SK-N-SH (cell line): ENCODE measurements at regions not wholly inside any gene's neighbourhood (a gene's known extent, or its start where the extent isn't known, plus 50 kb on each side); places are given as distances from the start of the nearest gene placed in this dataset.

ENCODE experiments used
- CTCF ChIA-PET: fragments of 300-600, 350-600 bp; formaldehyde crosslinking; extraction: SDS; loops from one replicate; lab custom pipeline; 2021; lab: Yijun Ruan, JAX
- POLR2A ChIA-PET: fragments of 350-600 bp; sonication (Branson Sonifier 250); formaldehyde crosslinking; extraction: SDS; loops from one replicate; lab custom pipeline; 2020; ENCODE audit warnings: antibody characterized with exemption, inconsistent platforms; lab: Yijun Ruan, JAX
- DNase-seq: peaks from one replicate; pipeline ENCODE4 v3.0.0; 2012
- H2AFZ ChIP-seq: fragments of 200-600 bp; sonication (generic); 2 replicates; pipeline ENCODE4 v1.8.1; 2016; ENCODE audit warnings: antibody characterized with exemption, mild to moderate bottlenecking, low read depth
- H3F3A ChIP-seq: fragments of 200-600 bp; sonication (generic); replicated peaks from 2 replicates; pipeline ENCODE3; 2016; ENCODE audit warnings: antibody characterized with exemption, mild to moderate bottlenecking; ENCODE audit not compliant: insufficient read depth
- H3K27ac ChIP-seq, 2 experiments: fragments of 200-500 bp in 1 of 2; fragments of 200-600 bp in 1 of 2; sonication (Bioruptor generic) in 1 of 2; sonication (generic), shearing (Covaris generic) in 1 of 2; 2 replicates each; pipeline versions ENCODE4 v1.5.1 to v1.6.1; 2014 to 2016; ENCODE audit warnings: low read depth in 2 of 2, inconsistent platforms in 1 of 2, low read length in 1 of 2, mild to moderate bottlenecking in 1 of 2, mixed read lengths in 1 of 2
- H3K27me3 ChIP-seq: fragments of 200-600 bp; sonication (generic), shearing (Covaris generic); 2 replicates; pipeline ENCODE4 v1.6.1; 2016; ENCODE audit warnings: mixed run types; ENCODE audit not compliant: insufficient read depth
- H3K36me3 ChIP-seq, 2 experiments: fragments of 200-500 bp in 1 of 2; fragments of 200-600 bp in 1 of 2; sonication (Bioruptor generic) in 1 of 2; sonication (generic) in 1 of 2; replicated peaks in 1 of 2; 2 replicates each; pipeline versions ENCODE3 to v1.5.1; 2014 to 2016; ENCODE audit warnings: low read length in 1 of 2, mild to moderate bottlenecking in 1 of 2; ENCODE audit not compliant: insufficient read depth in 2 of 2, control insufficient read depth in 1 of 2
- H3K4me1 ChIP-seq, 2 experiments: fragments of 200-500 bp in 1 of 2; fragments of 200-600 bp in 1 of 2; sonication (Bioruptor generic) in 1 of 2; sonication (generic), shearing (Covaris generic) in 1 of 2; 2 replicates each; pipeline versions ENCODE4 v1.5.1 to v1.6.1; 2014 to 2016; ENCODE audit warnings: low read depth in 1 of 2, low read length in 1 of 2, mixed run types in 1 of 2; ENCODE audit not compliant: insufficient read depth in 2 of 2, control insufficient read depth in 1 of 2
- H3K4me2 ChIP-seq: fragments of 200-600 bp; sonication (generic), shearing (Covaris generic); 2 replicates; pipeline ENCODE4 v1.6.1; 2017; ENCODE audit warnings: mixed run types
- H3K4me3 ChIP-seq, 2 experiments: fragments of 200-500 bp in 1 of 2; fragments of 200-600 bp in 1 of 2; sonication (Bioruptor generic) in 1 of 2; sonication (generic), shearing (Covaris generic) in 1 of 2; 2 replicates each; pipeline versions ENCODE4 v1.5.1 to v1.8.1; 2014 to 2016; ENCODE audit warnings: low read depth in 2 of 2, inconsistent platforms in 1 of 2, low read length in 1 of 2, mild to moderate bottlenecking in 1 of 2, mixed read lengths in 1 of 2, moderate library complexity in 1 of 2
- H3K79me2 ChIP-seq: fragments of 200-600 bp; sonication (generic); 2 replicates; pipeline ENCODE4 v1.8.1; 2017; ENCODE audit warnings: mild to moderate bottlenecking; ENCODE audit not compliant: insufficient read depth
- H3K9ac ChIP-seq: fragments of 200-600 bp; sonication (generic); 2 replicates; pipeline ENCODE4 v1.6.1; 2017; ENCODE audit warnings: mixed run types
- H3K9me2 ChIP-seq: fragments of 200-600 bp; sonication (generic); 2 replicates; pipeline ENCODE4 v1.6.1; 2017; ENCODE audit warnings: mixed run types
- H3K9me3 ChIP-seq: fragments of 200-600 bp; sonication (generic); 2 replicates; pipeline ENCODE4 v1.6.1; 2017; ENCODE audit warnings: mixed run types, mild to moderate bottlenecking, moderate library complexity
- H4K20me1 ChIP-seq: fragments of 200-600 bp; sonication (generic); 2 replicates; pipeline ENCODE4 v1.6.1; 2017; ENCODE audit warnings: mild to moderate bottlenecking, mixed run types; ENCODE audit not compliant: insufficient read depth
- CHD2 ChIP-seq: fragments of 150-350 bp; IDR thresholded peaks from 2 replicates; pipeline ENCODE4 v1.6.1; 2018; ENCODE audit warnings: low read length; ENCODE audit not compliant: partially characterized antibody
- ELF1 ChIP-seq: IDR thresholded peaks from 2 replicates; pipeline ENCODE4 v1.4.0; 2012
- EP300 ChIP-seq, 2 experiments: IDR thresholded peaks; 2 replicates each; pipeline versions ENCODE4 v1.4.0 to v1.6.1; 2012; ENCODE audit warnings: borderline replicate concordance in 1 of 2, low read depth in 1 of 2, low read length in 1 of 2
- EZH2phosphoT487 ChIP-seq: fragments of 200-600 bp; sonication (generic); IDR thresholded peaks from 2 replicates; pipeline ENCODE4 v1.6.1; 2017; ENCODE audit warnings: low read depth, mixed run types, mild to moderate bottlenecking, antibody characterized with exemption, moderate library complexity, borderline replicate concordance
- NFIC ChIP-seq: IDR thresholded peaks from 2 replicates; pipeline ENCODE4 v1.4.0; 2012; ENCODE audit warnings: borderline replicate concordance
- NRF1 ChIP-seq: IDR thresholded peaks from 2 replicates; pipeline ENCODE4 v1.6.1; 2012; ENCODE audit warnings: low read depth, mild to moderate bottlenecking, low read length
- POLR2AphosphoS5 ChIP-seq: IDR thresholded peaks from 2 replicates; pipeline ENCODE4 v1.6.1; 2012; ENCODE audit warnings: low read depth, low read length
- RAD21 ChIP-seq: IDR thresholded peaks from 2 replicates; pipeline ENCODE4 v1.6.1; 2012; ENCODE audit warnings: mild to moderate bottlenecking, low read length
- RCOR1 ChIP-seq: fragments of 150-350 bp; IDR thresholded peaks from 2 replicates; pipeline ENCODE4 v1.6.1; 2017; ENCODE audit warnings: antibody characterized with exemption, low read length
- REST ChIP-seq: IDR thresholded peaks from 2 replicates; pipeline ENCODE4 v1.6.1; 2012; ENCODE audit warnings: mild to moderate bottlenecking, low read depth, low read length, moderate library complexity
- RFX5 ChIP-seq: IDR thresholded peaks from 2 replicates; pipeline ENCODE4 v1.6.1; 2012; ENCODE audit warnings: mild to moderate bottlenecking, improper control_type of control experiment, low read length
- RXRA ChIP-seq: IDR thresholded peaks from 2 replicates; pipeline ENCODE4 v1.4.0; 2012; ENCODE audit warnings: low read depth, mild to moderate bottlenecking, borderline replicate concordance
- TAF1 ChIP-seq: IDR thresholded peaks from 2 replicates; pipeline ENCODE4 v1.6.1; 2012; ENCODE audit warnings: low read depth, mild to moderate bottlenecking, low read length, moderate library complexity, borderline replicate concordance
- USF1 ChIP-seq: IDR thresholded peaks from 2 replicates; pipeline ENCODE4 v1.4.0; 2012; ENCODE audit warnings: low read depth, borderline replicate concordance
- USF2 ChIP-seq: fragments of 150-350 bp; IDR thresholded peaks from 2 replicates; pipeline ENCODE4 v1.6.1; 2017; ENCODE audit warnings: antibody characterized with exemption, low read length, low read depth, borderline replicate concordance
- YY1 ChIP-seq: IDR thresholded peaks from 2 replicates; pipeline ENCODE4 v1.4.0; 2012; ENCODE audit warnings: low read depth, mild to moderate bottlenecking
- WGBS: methylation state at CpG from one replicate; pipeline ENCODE4 v1.1.6; 2017; ENCODE audit warnings: low lambda C conversion rate; 5-methylcytosine and 5-hydroxymethylcytosine counted together

- TF ChIP-seq REST = no peak
These were observed 900.3 kb downstream of the CCSER2 start (continued) for GRCh38 chr10:85228726-85229125.

DNA sequence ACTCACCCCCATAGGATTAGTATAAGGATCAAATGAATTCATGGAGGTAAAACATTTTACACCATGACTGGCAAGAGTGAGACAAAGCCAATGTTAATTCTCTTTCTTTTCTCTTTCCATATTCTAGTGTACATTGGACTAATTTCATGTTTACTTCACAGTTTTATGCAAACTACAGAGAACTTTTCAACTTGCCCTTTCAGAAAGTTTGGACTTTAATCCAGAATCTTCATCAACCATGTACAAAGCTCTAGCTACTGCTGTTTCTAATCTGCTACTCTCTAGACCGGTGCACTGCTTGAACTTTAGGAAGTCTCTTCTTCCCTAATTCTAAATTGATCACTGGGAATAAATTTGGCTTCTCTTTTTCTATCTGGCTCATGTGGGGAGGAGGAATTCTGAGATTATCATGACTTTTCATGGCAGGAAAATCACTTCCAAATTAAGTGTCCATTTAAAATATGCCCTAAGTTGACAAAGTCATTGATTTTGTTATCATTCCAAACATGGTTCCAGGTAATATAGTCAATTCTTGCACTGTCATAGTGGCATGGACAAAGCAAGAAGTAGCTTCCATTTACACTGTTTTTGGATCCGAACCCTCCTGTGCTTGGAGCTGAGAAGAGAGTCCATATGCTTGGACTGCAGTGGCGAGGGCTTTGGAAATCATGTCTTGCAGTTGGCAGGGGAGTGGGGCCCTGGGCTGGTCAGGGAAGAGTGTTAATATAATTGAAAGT is 903.3 kb downstream of the CCSER2 start:
- no peak overlapping the region for H3K9ac ChIP-seq
- H3K36me3 ChIP-seq = no peaks in the 10 kb centered on the region
- POLR2A ChIA-PET = no interaction called here
- DNase-seq = no peak
- H3K9me3 ChIP-seq = no peaks in the 10 kb centered on the region
- H3K4me3 ChIP-seq = no peak overlapping the region
- WGBS = 8% methylated on average over 3 of the region's 3 CpGs
- H2AFZ ChIP-seq = no peak overlapping the region
- no peaks in the 10 kb centered on the region for H3K9me2 ChIP-seq
- no peaks in the 10 kb centered on the region for H3K79me2 ChIP-seq
- H3K27ac ChIP-seq = no peak overlapping the region
- no peak overlapping the region for H3K4me2 ChIP-seq
- H4K20me1 ChIP-seq = no peaks in the 10 kb centered on the region
- CTCF ChIA-PET = no interaction called here
- TF ChIP-seq RAD21 = no peak
- TF ChIP-seq YY1 = no peak
- TF ChIP-seq ELF1 = no peak
- TF ChIP-seq TAF1 = no peak
- no peak for TF ChIP-seq RCOR1
- TF ChIP-seq EZH2phosphoT487 = no peak
- TF ChIP-seq CHD2 = no peak
- TF ChIP-seq RFX5 = no peak
- no peak for TF ChIP-seq NFIC
- no peak for TF ChIP-seq POLR2AphosphoS5
- TF ChIP-seq REST = no peak
- no peak for TF ChIP-seq USF2
- no peak for TF ChIP-seq RXRA
- no peak for TF ChIP-seq USF1
- TF ChIP-seq NRF1 = no peak
- TF ChIP-seq EP300 (IDR thresholded peaks at IDR 0.05; ENCODE audit: borderline replicate concordance in 1 of 2, low read depth in 1 of 2, low read length in 1 of 2) = no peak
- no peaks in the 10 kb centered on the region for H3F3A ChIP-seq
- no peaks in the 10 kb centered on the region for H3K27me3 ChIP-seq
- H3K4me1 ChIP-seq = peaks cover 0 to 6% of the 10 kb centered on the region in 2 experiments; a peak in 2 of 4 replicates
